MM.1S (cell line): ENCODE measurements at regions not wholly inside any gene's neighbourhood (a gene's known extent, or its start where the extent isn't known, plus 50 kb on each side); places are given as distances from the start of the nearest gene placed in this dataset.
A peak's percentile ranks its signal among the peaks of the same experiment; 100 is the strongest.

Source experiments
- CTCF ChIP-seq: fragments of 300-600 bp; sonication (generic); IDR thresholded peaks from 2 replicates; pipeline ENCODE4 v1.5.1; 2016; ENCODE audit warnings: antibody characterized with exemption, low read length, mixed read lengths
- EZH2 ChIP-seq: fragments of 300-600 bp; sonication (generic); optimal IDR thresholded peaks from 2 replicates; pipeline ENCODE3; 2017; ENCODE audit warnings: low read depth, mild to moderate bottlenecking, antibody characterized with exemption, low read length, mixed read lengths
- EZH2phosphoT487 ChIP-seq: fragments of 300-600 bp; sonication (generic); IDR thresholded peaks from 2 replicates; pipeline ENCODE4 v1.6.1; 2018; ENCODE audit warnings: antibody characterized with exemption, low read length

GRCh38 chr13:26985285-26985878, 186.2 kb downstream of the USP12 start:
- TF ChIP-seq EZH2 (no peak), CTCF (peak; percentile 50), EZH2phosphoT487 (no peak)
